ENCODE measurements at regions not wholly inside any gene's neighbourhood (a gene's known extent, or its start where the extent isn't known, plus 50 kb on each side); places are given as distances from the start of the nearest gene placed in this dataset.

DNA sequence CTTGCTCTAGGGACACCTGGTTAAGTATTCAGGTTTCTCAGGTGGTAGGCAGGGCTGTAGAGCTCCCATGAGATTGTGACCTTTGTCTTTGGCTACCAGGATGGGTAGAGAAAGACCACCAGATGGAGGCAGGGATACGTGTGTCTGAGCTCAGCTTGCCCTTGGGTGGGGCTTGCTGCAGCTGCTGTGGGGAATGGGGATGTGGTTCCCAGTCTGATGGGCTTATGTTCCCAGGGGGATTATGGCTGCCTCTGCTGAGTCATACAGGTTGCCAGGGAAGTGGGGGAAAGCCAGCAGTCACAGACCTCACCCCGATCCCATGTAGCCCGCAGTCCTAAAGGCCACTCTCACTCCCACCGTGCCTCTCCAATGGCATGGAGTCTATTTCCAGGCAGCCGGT is 659.9 kb upstream of the KLF12 start:
- no peak overlapping the region for H3K4me3 ChIP-seq
- H3K9me3 ChIP-seq = peaks cover 0 to 21% (median 0%) of the 10 kb centered on the region in 8 donors
- H3K27me3 ChIP-seq (replicated peaks in 1 of 7) = peaks cover 0 to 4% (median 0%) of the 10 kb centered on the region in 7 donors
- no peaks in the 10 kb centered on the region for H3K36me3 ChIP-seq
- intact Hi-C loops (cut with DNase I; ENCODE audit: low total_unique reads) = no loop called here
- DNase-seq = no peak
- WGBS, 5 donors = 82 to 95% (median 90%) methylated on average over 5 of the region's 5 CpGs
- TF ChIP-seq CTCF (IDR thresholded peaks at IDR 0.05 in 8 of 11, conservative IDR thresholded peaks at IDR 0.05 in 3 of 11) = no peak
- no peak for TF ChIP-seq POLR2A (IDR thresholded peaks at IDR 0.05)
- TF ChIP-seq POLR2AphosphoS5 (IDR thresholded peaks at IDR 0.05) = no peak
- no peaks in the 10 kb centered on the region for H3K4me1 ChIP-seq
- H3K27ac ChIP-seq = no peak overlapping the region

GRCh38 chr13:74784959-74785358 is 650.8 kb upstream of the KLF12 start:
- Histone ChIP-seq H3K36me3 (no peaks in the 10 kb centered on the region), H3K9me3 (no peaks in the 10 kb centered on the region), H3K4me3 (no peak overlapping the region), H3K27me3 (replicated peaks in 1 of 7) (no peaks in the 10 kb centered on the region), H3K27ac (no peak overlapping the region), H3K4me1 (no peaks in the 10 kb centered on the region)
- TF ChIP-seq POLR2A (IDR thresholded peaks at IDR 0.05) = no peak
- no peak for TF ChIP-seq POLR2AphosphoS5 (IDR thresholded peaks at IDR 0.05)
- TF ChIP-seq CTCF (IDR thresholded peaks at IDR 0.05 in 8 of 11, conservative IDR thresholded peaks at IDR 0.05 in 3 of 11) = no peak
- DNase-seq = no peak
- intact Hi-C loops (cut with DNase I; ENCODE audit: low total_unique reads) = no loop called here
- WGBS, 5 donors = 89 to 99% (median 94%) methylated on average over 3 of the region's 3 CpGs

DNA sequence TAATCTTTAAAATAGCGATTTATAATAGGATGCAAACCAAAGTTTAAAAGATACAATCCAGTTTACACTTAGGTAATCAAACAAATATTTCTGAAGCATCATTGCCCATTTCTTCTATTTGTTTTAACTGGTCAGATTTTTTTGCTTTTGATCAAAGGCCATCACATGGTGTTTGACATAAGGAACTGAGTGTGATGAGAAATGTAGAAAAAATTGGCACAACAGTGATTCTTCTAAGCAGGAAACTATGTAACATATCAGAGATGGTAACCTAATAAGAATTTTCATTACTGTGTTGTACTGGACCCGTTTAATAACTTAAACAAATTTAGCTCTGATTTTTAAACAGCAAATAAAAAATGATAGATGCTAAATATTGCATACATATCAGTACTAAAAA is 644.7 kb upstream of the KLF12 start:
- no peaks in the 10 kb centered on the region for H3K9me3 ChIP-seq
- H3K36me3 ChIP-seq = no peaks in the 10 kb centered on the region
- intact Hi-C loops (cut with DNase I; ENCODE audit: low total_unique reads) = no loop called here
- DNase-seq = no peak
- TF ChIP-seq CTCF (IDR thresholded peaks at IDR 0.05 in 8 of 11, conservative IDR thresholded peaks at IDR 0.05 in 3 of 11) (no peak), POLR2AphosphoS5 (IDR thresholded peaks at IDR 0.05) (no peak), POLR2A (IDR thresholded peaks at IDR 0.05) (no peak)
- no peak overlapping the region for H3K4me3 ChIP-seq
- no peaks in the 10 kb centered on the region for H3K27me3 ChIP-seq (replicated peaks in 1 of 7)
- H3K4me1 ChIP-seq = no peaks in the 10 kb centered on the region
- no peak overlapping the region for H3K27ac ChIP-seq
- 75 to 86% (median 81%) methylated on average over 2 of the region's 2 CpGs for WGBS, 5 donors

DNA sequence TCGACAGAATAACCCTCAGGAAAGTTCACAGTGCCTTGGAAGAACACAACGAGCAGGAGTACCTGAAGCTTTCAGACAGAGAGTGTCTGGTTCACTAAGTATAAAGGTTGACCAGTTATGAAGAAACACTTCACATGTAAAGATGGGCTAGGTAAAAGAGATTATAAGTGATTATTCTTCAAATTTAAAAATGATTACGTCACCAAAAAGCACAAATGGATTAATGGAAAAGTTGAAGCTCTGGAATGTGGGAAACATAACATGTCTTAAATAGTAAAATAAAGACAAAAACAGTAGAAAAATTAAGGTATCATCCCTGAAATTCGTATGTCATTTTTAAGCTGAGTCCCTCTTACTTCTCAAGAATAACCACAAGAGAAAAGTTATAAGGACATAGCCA is 643.9 kb upstream of the KLF12 start:
- no peaks in the 10 kb centered on the region for H3K36me3 ChIP-seq
- no peaks in the 10 kb centered on the region for H3K4me1 ChIP-seq
- H3K27me3 ChIP-seq (replicated peaks in 1 of 7) = no peaks in the 10 kb centered on the region
- H3K27ac ChIP-seq = no peak overlapping the region
- TF ChIP-seq POLR2A (IDR thresholded peaks at IDR 0.05) (no peak), POLR2AphosphoS5 (IDR thresholded peaks at IDR 0.05) (no peak), CTCF (IDR thresholded peaks at IDR 0.05 in 8 of 11, conservative IDR thresholded peaks at IDR 0.05 in 3 of 11) (no peak)
- H3K9me3 ChIP-seq = no peaks in the 10 kb centered on the region
- WGBS, 5 donors = 70 to 85% (median 74%) methylated on average over 4 of the region's 4 CpGs
- no peak overlapping the region for H3K4me3 ChIP-seq
- no peak for DNase-seq
- intact Hi-C loops (cut with DNase I; ENCODE audit: low total_unique reads) = no loop called here

Measured in spleen (tissue), 11 donors.